HepG2 (cell line): ENCODE measurements at regions not wholly inside any gene's neighbourhood (a gene's known extent, or its start where the extent isn't known, plus 50 kb on each side); places are given as distances from the start of the nearest gene placed in this dataset.

Experiments
- CREB1 ChIP-seq, 2 experiments: fragments of 450-650 bp in 1 of 2; IDR thresholded peaks; 2 replicates each; pipeline ENCODE4 v1.6.1; 2016 to 2017; ENCODE audit warnings: control low read depth in 1 of 2, mild to moderate bottlenecking in 1 of 2, missing compliant biosample characterization in 1 of 2, missing genetic modification characterization in 1 of 2
- IRF1 ChIP-seq: sonication (generic); formaldehyde crosslinking; IDR thresholded peaks from 2 replicates; pipeline ENCODE4 v1.4.0; 2020; ENCODE audit warnings: low read depth, mild to moderate bottlenecking, missing genetic modification reagents
- KAT7 ChIP-seq: IDR thresholded peaks from 2 replicates; pipeline ENCODE4 v1.6.1; 2018; ENCODE audit warnings: borderline replicate concordance, missing compliant biosample characterization
- NCOR1 ChIP-seq: fragments of 200-600 bp; sonication (generic); IDR thresholded peaks from 2 replicates; pipeline ENCODE4 v1.7.0; 2017; ENCODE audit warnings: antibody characterized with exemption, low read length, borderline replicate concordance
- NR2F1 ChIP-seq, 2 experiments: fragments of 450-650 bp in 1 of 2; formaldehyde crosslinking in 1 of 2; IDR thresholded peaks; 2 replicates each; pipeline versions ENCODE4 v1.5.0 to v1.6.1; 2016 to 2020; ENCODE audit warnings: mild to moderate bottlenecking in 1 of 2, missing compliant biosample characterization in 1 of 2, missing genetic modification reagents in 1 of 2, moderate library complexity in 1 of 2
- NR2F2 ChIP-seq: IDR thresholded peaks from 2 replicates; pipeline ENCODE4 v1.6.1; 2012; ENCODE audit warnings: low read depth, inconsistent platforms, borderline replicate concordance
- NR2F6 ChIP-seq, 2 experiments: IDR thresholded peaks; 2 replicates each; pipeline ENCODE4 v1.6.1; 2016; ENCODE audit warnings: antibody characterized with exemption in 1 of 2, mild to moderate bottlenecking in 1 of 2
- RARA ChIP-seq: IDR thresholded peaks from 2 replicates; pipeline ENCODE4 v1.6.1; 2016; ENCODE audit warnings: missing genetic modification reagents, missing compliant biosample characterization
- TBX2 ChIP-seq: sonication (generic); formaldehyde crosslinking; IDR thresholded peaks from 2 replicates; pipeline ENCODE4 v1.5.0; 2020; ENCODE audit warnings: missing genetic modification reagents, mild to moderate bottlenecking, borderline replicate concordance
- TBX3 ChIP-seq: fragments of 450-650 bp; IDR thresholded peaks from 2 replicates; pipeline ENCODE4 v1.6.1; 2017; ENCODE audit warnings: antibody characterized with exemption, mild to moderate bottlenecking, inconsistent platforms, borderline replicate concordance
- TCF7 ChIP-seq: sonication (generic); IDR thresholded peaks from 2 replicates; pipeline ENCODE4 v1.6.1; 2016; ENCODE audit warnings: antibody characterized with exemption, low read depth
- ZBTB21 ChIP-seq: sonication (generic); formaldehyde crosslinking; IDR thresholded peaks from 2 replicates; pipeline ENCODE4 v1.4.0; 2020; ENCODE audit warnings: missing genetic modification reagents
- ZNF337 ChIP-seq: sonication (generic); formaldehyde crosslinking; IDR thresholded peaks from 2 replicates; pipeline ENCODE4 v1.5.1; 2020; ENCODE audit warnings: missing genetic modification reagents, low read depth, mild to moderate bottlenecking, borderline replicate concordance
- ZNF503 ChIP-seq: sonication (generic); formaldehyde crosslinking; IDR thresholded peaks from 2 replicates; pipeline ENCODE4 v1.4.0; 2020; ENCODE audit warnings: missing genetic modification reagents
- TF ChIP-seq, protein P1 (sequence below), 2 experiments: fragments of 450-650 bp in 1 of 2; sonication (generic) in 1 of 2; formaldehyde crosslinking; IDR thresholded peaks; 2 replicates each; pipeline versions ENCODE4 v1.5.0 to v1.8.0; 2020 to 2022; ENCODE audit warnings: mild to moderate bottlenecking in 1 of 2, missing genetic modification reagents in 1 of 2
- TF ChIP-seq, protein P2 (sequence below): IDR thresholded peaks from 2 replicates; pipeline ENCODE4 v1.6.1; 2016; ENCODE audit warnings: low read depth, missing genetic modification reagents, missing compliant biosample characterization
- TF ChIP-seq, protein P3 (sequence below): sonication (generic); formaldehyde crosslinking; IDR thresholded peaks from 2 replicates; pipeline ENCODE4 v1.4.0; 2020; ENCODE audit warnings: mild to moderate bottlenecking, low read depth, missing genetic modification reagents

- TF ChIP-seq NCOR1 (peak; percentile 51; the same call in 1 of the 2 replicates), NR2F2 (peak; percentile 44; the same call in 1 of the 2 replicates), RARA (CRISPR knock-in tag) (peak; percentile 74), KAT7 (CRISPR knock-in tag) (no peak), TCF7 (peak; percentile 82), CREB1 (IDR thresholded peaks at IDR 0.05) (peak; percentile 95), CREB1 (CRISPR knock-in tag; IDR thresholded peaks at IDR 0.05) (no peak), NR2F6 (IDR thresholded peaks at IDR 0.05) (peak; percentile 64), NR2F6 (CRISPR knock-in tag; IDR thresholded peaks at IDR 0.05) (peak; percentile 63; the same call in 1 of the 2 replicates), ZNF337 (CRISPR knock-in tag) (no peak), ZNF503 (CRISPR knock-in tag) (peak; percentile 62; the same call in 1 of the 2 replicates), ZBTB21 (CRISPR knock-in tag) (0 out of 2 replicates have a peak, but pooled peaks have one; percentile 11), IRF1 (no peak), NR2F1 (CRISPR knock-in tag; IDR thresholded peaks at IDR 0.05) (peak in 1 of 2 experiments; percentile 30; a peak in 1 of 4 replicates), TBX3 (peak; percentile 62; the same call in 1 of the 2 replicates), TBX2 (CRISPR knock-in tag) (peak; percentile 95)
- TF ChIP-seq, protein P1, sequence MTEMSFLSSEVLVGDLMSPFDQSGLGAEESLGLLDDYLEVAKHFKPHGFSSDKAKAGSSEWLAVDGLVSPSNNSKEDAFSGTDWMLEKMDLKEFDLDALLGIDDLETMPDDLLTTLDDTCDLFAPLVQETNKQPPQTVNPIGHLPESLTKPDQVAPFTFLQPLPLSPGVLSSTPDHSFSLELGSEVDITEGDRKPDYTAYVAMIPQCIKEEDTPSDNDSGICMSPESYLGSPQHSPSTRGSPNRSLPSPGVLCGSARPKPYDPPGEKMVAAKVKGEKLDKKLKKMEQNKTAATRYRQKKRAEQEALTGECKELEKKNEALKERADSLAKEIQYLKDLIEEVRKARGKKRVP (CRISPR knock-in tag; IDR thresholded peaks at IDR 0.05): no peak
- TF ChIP-seq, protein P2, sequence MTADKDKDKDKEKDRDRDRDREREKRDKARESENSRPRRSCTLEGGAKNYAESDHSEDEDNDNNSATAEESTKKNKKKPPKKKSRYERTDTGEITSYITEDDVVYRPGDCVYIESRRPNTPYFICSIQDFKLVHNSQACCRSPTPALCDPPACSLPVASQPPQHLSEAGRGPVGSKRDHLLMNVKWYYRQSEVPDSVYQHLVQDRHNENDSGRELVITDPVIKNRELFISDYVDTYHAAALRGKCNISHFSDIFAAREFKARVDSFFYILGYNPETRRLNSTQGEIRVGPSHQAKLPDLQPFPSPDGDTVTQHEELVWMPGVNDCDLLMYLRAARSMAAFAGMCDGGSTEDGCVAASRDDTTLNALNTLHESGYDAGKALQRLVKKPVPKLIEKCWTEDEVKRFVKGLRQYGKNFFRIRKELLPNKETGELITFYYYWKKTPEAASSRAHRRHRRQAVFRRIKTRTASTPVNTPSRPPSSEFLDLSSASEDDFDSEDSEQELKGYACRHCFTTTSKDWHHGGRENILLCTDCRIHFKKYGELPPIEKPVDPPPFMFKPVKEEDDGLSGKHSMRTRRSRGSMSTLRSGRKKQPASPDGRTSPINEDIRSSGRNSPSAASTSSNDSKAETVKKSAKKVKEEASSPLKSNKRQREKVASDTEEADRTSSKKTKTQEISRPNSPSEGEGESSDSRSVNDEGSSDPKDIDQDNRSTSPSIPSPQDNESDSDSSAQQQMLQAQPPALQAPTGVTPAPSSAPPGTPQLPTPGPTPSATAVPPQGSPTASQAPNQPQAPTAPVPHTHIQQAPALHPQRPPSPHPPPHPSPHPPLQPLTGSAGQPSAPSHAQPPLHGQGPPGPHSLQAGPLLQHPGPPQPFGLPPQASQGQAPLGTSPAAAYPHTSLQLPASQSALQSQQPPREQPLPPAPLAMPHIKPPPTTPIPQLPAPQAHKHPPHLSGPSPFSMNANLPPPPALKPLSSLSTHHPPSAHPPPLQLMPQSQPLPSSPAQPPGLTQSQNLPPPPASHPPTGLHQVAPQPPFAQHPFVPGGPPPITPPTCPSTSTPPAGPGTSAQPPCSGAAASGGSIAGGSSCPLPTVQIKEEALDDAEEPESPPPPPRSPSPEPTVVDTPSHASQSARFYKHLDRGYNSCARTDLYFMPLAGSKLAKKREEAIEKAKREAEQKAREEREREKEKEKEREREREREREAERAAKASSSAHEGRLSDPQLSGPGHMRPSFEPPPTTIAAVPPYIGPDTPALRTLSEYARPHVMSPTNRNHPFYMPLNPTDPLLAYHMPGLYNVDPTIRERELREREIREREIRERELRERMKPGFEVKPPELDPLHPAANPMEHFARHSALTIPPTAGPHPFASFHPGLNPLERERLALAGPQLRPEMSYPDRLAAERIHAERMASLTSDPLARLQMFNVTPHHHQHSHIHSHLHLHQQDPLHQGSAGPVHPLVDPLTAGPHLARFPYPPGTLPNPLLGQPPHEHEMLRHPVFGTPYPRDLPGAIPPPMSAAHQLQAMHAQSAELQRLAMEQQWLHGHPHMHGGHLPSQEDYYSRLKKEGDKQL (CRISPR knock-in tag): peak; percentile 61
- TF ChIP-seq, protein P3, sequence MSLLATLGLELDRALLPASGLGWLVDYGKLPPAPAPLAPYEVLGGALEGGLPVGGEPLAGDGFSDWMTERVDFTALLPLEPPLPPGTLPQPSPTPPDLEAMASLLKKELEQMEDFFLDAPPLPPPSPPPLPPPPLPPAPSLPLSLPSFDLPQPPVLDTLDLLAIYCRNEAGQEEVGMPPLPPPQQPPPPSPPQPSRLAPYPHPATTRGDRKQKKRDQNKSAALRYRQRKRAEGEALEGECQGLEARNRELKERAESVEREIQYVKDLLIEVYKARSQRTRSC (CRISPR knock-in tag): no peak
Measured at GRCh38 chr12:115507951-115508722, 769.4 kb downstream of the MED13L start (continued).
